Occipital lobe (tissue), 1 donor: ENCODE measurements at regions not wholly inside any gene's neighbourhood (a gene's known extent, or its start where the extent isn't known, plus 50 kb on each side); places are given as distances from the start of the nearest gene placed in this dataset.

Experiments
- DNase-seq: peaks from one replicate; lab custom pipeline; 2025; lab: John Stamatoyannopoulos, UW

DNA sequence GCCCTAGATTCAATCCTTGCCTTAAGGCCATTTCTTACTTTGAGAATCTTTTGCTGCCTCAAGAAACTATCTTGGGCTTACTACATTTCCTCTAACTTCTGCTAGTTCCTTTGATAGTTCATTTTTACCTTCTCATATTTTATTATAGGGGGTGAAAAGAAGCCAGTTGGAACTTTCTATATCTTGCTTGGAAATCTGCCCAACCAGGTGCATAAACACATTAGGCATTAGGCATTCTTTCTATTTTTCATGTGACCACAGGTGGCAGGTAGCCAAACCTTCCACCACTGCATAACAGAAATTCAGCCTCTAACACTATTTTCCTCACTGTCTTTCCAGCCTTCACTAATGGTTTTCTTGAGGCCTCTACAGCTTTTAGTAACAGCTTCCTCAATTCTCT lies 300.0 kb upstream of the SP8 start:
- DNase-seq, result no peak

DNA sequence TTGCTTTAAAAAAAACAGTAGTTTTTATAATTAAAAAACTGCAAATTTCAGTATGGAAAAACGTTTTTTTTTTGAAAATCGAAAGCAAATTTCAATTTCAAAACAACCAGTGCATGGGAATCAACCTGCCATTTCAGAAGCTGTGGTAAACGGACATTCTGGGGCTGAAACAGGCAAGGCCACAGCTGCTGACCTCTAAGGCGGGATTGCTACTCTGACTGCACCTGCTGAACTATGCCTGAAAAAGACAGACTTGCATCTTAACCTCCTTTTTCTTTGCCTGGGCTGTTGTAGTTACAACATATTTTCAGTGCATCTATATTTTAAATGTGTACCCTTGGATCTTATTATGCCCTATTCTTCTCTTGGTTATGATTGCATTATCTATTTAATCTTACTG lies 303.0 kb upstream of the SP8 start:
- DNase-seq, result no peak

DNA sequence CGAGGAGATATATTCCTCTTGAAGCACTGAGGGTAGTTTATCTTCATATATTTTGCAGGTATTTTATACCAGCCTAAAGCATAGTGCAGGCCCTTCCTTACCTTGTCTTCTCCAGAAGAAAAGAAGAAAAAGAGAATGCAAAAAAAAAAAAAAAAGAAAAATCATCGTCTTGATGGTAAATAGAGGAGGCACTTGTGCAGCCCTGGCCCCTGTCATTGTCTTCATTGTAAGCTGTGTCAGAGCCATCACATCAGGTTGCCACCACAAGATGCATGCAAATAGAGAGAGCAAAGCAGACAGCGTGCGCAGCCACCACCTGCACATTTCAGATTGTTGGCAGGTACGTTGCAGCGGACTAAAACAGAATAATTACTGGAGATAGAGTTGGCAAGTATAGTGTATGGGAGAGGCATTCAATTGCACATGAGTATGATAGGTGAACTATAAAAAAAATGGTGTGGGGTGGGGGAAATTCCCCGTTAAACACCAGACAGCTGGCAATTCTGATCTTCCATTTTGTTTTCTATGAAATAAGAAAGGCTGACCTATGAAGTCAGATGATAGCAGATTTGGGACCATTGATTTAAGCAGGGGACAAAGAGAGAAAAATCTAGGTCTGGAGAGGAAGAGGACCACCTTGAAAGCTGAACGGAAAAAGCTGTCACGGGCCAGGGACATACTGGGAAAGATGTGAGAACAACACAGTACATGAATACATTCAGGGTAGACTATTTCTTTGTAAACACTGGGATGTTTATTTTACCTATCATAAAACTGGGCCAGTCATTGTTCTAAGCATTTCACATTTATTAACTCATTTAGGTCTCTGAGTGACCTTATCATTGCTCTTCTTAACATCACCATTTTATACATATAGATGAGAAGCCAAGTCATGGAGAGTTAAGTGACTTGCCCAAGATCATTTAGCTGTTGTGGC lies 306.3 kb upstream of the SP8 start:
- no peak for DNase-seq

DNA sequence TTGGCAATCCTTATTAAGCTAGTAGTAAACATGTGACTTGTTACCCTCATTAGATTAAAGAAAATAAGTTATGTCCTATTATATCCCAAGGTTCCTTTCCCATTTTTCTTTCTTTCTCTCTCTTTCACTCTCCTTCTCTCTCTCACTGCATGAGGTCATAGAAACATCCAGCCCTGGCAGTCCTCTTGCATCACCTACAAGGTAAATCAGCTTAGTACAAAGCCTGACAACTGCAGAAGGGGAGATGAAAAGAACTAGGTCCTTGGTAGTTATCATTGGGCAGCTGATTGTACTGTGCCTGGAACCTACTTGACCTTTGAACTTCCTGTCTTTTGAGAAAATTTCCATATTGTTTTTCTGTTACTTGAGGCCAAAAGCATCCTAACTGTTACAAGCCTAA lies 307.9 kb upstream of the SP8 start:
- DNase-seq, result no peak

DNA sequence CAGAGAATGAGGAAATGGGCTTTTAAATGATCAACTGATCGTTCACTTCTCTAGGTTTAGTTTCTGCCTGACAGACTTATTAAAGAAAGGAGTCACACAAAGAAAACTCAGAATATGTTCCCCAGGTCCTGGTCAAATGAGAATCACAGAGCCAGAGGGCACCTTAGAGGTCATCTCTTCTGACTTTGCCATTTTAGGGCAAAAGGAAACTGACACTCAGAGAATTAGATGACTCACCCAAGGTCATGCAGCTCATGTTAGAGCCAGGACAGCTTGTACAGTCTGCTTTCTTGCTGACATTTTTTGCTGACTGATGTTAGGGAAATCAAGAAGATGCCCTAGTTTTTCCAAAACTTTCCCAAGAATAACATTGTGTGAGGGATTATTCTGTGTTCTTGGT lies 312.7 kb upstream of the SP8 start:
- DNase-seq, result no peak

DNA sequence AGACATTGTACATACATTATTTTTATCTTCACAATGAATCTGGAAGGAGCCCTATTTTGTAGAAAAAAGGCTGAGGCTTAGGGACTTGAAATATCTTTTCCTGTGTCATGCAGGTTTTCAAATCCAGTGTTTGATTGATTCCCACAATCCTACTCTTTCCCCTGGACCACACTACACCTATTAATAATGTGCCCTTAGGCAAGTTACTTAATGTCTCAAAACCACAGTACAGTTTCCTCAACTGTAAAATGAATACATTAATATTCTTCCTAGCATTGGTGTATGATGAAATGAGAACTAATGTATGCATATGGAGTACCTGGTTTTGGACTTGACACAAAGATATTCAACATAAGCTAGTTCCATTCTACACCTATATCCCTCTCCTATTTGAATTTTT lies 313.3 kb upstream of the SP8 start:
- DNase-seq, result no peak

DNA sequence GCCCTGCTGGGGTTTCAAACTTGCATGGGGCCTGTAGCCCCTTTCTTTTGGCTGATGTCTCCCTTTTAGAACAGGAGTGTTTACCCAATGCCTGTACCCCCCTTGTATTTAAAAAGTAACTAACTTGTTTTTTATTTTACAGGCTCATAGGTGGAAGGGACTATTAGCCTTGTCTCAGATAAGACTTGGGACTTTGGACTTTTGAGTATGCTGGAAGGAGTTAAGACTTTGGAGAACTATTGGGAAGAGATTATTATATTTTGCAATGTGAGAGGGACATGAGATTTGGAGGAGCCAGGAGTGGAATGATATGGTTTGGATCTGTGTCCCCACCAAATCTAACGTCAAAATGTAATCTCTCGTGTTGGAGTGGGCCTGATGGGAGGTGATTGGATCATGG lies 314.9 kb upstream of the SP8 start:
- no peak for DNase-seq

DNA sequence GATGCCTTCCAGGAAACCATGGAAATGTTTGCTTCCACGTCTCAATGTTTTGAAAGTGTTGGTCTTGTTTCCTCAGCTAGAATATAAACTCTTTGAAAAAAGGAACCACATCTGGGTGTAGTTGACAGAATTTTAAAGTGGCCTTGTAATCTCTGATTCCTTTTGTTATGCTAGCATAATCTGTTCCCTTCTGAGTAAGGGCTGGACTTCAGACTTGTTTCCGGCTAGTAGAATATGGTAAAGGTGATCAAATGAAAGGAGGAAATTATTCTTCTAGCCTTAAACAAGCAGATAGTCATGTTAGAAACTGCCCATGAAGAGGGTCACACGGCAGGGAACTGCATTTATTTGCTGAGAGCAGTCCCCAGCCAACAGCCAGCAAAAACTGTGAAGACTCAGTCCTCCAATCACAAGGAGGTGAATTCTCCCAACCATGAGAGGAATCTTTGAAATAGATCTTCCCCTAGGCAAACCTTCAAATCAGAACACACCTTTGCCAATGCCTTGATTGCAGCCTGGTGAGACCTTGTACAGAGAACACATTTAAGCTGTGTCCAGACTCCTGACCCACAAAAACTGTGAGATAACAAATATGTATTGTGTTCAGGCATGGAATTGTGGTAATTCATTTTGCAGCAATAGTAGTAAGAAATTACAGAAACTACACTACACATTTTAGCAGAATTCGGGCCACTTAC lies 316.9 kb upstream of the SP8 start:
- DNase-seq, result no peak

DNA sequence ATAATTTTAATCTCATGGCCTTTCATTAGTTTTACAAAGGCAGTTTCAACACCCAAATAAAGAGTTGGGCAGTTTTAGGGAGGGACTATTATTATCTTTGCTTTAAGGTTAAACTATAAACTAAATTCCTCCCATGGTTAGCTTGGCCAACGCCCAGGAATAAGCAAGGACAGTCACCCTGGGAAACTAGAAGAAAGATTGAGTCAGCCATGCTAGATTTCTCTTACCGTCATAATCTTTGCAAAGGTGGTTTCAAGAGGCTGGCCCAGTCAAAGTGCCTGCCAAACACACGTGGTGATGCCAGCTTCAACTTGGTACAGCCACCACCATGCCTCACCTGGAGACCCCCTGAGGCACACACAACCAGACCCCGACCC lies 317.4 kb upstream of the SP8 start:
- DNase-seq, result no peak

DNA sequence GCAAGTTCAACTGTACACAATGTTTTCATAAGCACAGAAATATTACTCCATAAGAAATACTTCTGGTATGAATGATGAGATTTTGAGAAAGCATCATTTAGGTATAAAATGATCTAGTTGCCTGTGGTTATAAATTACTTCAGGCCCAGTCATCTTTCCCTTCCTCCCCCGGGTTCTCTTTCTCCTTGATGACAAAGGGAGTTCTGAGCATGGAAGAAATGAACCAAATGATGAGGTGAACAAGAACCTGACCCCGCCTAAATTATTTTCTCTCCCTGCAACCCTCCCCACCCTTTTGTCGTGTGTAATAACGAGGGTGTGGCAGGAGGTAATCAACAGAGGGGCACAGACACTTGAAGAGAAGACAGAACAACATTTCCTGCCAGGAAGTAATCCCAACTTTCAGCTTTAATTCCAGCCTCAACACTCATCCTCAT lies 319.6 kb upstream of the SP8 start:
- no peak for DNase-seq

DNA sequence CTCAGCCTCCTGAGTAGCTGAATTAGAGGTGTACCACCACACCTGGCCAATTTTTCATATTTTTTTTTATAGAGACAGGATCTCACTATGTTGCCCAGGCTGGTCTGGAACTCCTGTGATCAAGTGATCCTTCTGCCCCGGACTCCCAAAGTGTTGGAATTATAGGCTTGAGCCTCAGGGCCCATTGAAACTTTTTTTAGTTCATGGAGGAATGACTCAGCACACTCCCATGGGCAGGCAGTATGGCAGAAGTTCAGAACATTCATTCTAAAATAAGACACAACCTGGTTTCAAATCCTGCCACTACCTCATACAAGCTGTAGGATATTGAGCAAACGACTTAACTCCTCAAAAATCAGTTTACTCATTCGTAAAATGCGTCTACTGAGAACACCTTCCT lies 320.4 kb upstream of the SP8 start:
- DNase-seq, result no peak

DNA sequence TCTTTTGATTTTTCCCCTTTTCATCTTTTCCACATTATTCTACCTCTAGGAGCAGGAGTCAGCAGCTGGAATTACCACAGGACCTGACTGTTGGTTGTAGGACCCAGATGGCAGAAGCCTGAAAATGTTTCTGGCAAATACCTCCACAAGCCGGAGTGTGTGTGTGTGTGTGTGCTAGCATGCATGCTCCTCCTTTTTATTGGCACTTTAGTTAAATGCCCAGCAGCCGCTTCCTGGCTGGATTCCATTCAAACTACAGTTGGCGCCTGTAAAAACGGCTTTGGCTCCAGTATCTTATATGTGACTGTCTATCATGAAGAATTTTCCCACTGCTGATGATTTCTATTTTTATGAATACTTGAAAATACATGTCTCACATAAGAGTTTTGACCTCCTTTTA lies 319.7 kb upstream of the SP4 start:
- no peak for DNase-seq

DNA sequence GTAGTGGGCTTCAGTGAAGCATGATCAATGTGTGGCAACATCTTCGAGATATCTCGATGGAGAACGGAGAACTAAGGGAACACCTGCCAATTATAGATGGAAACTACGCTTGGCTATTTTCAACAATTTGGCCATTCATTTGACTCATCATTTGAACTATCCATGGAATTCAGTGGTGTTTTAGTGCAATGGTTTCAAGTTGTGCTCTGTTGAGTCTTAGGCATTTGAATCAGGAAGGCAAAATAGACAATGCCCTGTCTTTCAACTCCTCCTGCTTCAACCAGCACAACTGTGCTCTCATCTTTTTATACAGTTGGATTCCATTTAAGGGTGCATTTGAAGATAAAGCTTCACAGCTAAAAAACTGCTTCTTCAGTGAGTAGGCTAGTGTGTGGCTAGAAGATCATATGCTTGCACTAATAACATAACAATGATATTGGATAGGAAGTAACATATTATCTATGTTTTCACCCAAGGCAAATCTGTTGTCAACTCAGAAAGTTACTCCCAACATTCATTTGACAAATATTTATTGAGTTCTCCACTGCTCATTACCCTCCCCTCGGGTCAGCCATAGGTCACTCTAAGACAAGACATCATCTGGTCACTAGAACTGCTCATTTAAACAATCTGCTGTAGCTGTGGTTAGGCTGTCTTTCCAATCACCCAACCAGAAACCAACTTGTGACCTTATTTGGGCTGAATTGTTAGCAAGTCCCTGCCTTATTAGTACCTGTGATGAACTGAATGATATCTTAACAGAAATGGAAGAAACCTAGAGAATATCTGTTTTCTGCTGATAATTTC lies 314.1 kb upstream of the SP4 start:
- DNase-seq, result no peak

DNA sequence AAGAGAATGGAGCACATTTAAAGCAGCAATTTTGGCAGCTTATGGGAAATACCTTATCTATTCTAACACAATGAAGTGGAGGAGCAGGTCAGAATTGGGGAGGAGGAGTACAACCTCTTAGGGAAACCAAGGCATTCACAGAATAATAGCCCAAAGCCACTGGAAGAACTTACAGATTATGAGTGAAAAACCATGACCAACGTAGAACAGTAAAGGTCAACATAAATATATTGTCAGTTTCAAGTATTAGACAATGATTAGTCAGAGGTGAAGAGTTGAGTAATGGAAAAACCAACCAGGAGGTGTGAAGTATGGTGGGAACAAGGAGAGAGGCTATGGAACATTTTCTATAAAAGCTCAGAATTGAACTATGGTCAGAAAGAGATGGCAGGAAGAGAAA lies 304.3 kb upstream of the SP4 start:
- no peak for DNase-seq

DNA sequence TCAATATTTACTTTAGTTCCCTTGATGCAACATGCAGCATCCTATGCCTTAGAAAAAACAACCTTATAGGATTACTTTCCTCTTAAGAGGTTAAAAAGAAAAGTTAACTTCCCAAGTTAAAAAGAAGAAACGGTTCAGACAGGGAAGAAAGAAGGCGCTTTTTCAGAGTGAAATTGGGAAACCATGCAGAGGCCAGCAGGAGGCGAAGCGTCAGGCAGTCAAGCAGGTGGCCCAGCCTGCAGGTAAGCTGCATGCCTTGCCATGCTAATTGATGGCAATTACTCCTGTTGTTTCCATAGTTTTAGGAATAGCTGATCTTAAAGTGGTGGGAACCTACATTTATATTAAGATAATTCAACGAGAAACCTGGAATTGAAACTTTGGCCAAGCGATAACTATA lies 302.6 kb upstream of the SP4 start:
- DNase-seq, result no peak

DNA sequence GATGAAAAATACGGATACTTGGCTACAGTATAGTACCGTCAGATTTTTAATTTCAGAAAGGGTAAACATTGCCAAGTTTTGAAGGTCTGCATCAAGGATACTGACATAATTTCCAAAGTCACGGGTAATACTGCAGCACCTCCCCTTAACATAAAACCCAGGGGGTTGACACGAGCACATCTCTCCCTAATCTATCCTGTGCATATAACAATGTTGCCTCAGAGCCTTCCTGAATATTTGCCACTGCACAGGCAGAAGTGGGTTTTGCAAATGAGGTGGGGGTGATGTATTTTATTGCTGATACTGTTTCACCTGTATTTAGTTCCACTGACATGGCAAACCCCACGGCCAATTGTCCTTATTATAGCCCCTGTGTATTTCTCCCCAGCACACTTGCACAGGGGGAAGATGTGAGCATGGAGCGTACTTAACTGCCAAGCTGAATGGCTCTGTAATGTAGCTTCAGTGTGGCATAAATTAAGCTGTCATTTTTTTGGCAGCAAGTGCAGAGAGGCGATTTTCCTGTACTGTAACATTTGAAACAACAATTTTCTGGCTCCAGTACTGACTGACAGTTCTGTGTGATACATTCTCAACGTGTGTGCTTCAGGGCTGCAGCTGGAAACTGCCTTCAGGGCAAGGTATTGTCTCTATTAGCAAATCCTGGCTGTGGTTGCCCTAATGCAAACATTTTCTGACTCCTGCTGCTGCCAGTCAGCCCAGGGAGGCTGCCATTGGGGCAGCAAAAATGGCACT lies 299.6 kb upstream of the SP4 start:
- no peak for DNase-seq

DNA sequence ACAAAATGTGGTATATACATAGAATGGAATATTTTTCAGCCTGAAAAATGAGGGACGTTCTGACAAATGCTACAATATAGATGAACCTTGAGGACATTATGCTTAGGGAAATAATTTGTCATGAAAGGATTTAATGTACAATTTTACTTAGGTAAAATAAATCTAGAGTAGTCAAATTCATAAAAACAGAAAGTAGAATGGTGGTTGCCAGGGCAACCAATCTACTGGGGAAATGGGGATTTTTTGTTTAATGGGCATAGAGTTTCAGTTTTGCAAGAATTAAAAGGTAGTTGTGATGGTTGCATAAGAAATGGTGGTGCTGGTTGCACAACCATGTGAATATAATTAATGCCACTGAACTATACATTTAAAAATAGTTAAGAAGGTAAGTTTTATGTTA lies 296.0 kb upstream of the SP4 start:
- DNase-seq, result no peak

DNA sequence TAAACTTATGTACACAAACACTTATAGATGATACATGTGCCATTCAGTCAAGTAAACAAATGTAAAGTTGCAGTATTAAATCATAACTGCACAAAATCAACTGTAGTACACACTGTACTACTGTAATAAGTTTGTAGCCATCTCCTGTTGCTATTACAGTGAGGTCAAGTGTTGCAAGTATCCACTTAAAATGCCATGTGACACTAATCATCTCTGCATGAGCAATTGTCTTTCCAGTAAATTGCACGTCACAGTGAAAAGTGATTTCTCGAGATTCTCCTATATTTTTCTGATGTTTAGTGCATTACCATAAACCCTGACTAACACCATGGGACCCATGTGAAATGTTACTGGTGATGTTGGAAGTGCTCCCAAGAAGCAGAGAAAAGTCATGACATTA lies 293.3 kb upstream of the SP4 start:
- no peak for DNase-seq

DNA sequence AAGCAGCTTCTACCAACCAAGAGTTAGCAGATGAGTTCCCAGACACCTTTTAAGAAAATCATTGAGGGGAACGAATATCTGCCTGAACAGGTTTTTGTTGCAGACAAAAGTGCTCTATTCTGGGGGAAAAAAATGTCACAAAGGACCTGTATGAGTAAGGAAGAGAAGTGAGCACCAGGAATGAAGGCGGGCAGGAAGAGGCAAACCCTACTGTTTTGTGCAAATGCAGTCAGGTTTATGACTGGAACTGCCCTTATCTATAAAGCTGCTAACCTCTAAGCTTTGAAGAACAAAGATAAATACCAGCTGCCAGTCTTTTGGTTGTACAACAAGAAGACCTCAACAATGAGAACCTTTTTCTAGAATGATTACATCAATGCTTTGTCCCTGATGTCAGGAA lies 292.4 kb upstream of the SP4 start:
- DNase-seq, result no peak

DNA sequence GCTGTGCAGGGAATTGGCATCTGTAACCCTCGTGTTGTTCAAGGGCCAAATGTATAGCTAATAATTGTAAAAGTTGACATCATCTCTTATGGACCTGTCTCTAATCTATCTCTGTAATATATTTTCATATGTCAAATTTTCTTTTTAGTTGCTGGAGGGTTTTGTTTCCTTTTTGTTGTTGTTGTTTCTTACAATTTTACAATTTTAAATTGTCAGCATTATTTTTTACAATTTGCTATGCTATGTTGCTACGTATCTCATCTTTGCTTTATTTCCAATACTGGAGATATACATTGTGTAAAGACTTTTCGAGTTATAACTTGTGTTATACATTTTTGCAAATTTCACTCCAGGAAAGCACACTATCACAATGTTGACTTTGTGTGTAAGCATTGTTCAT lies 290.2 kb upstream of the SP4 start:
- no peak for DNase-seq

DNA sequence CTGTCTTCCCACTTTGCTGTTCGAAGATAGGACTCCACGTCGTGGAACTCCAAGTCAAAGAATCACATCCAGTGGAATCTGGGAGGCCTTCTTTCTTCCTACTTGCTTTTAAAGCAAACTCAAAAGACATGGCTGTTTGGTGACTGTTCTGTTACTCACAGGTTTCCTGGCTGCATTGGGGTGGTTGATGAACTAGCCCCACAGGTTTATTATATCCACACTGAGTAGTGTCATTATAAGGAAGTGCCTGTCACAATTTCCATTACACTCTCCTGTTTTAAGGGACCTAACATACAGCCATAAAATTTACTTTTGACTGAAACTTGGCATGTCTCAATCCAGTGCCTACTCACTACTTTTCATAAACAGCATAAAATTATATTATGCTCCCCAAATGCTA lies 287.3 kb upstream of the SP4 start:
- DNase-seq, result no peak

DNA sequence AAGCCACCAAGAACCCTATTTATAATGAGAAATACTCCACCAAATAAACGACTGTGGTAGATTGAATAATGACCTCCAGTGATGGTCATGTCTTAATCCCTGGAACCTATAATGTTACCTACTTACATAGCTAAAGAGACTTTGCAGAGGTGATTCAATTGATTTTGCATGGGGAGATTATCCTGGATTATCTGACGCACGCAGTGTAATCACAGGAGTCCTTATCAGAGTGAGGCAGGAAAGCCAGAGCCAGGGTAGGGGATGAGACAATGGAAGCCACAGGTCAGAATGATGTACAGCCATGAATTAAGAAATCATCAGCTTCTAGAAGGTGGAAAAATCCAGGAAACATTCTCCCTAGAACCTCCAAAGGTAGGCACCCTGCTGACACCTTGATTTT lies 286.4 kb upstream of the SP4 start:
- no peak for DNase-seq
